ENCODE measurements at regions not wholly inside any gene's neighbourhood (a gene's known extent, or its start where the extent isn't known, plus 50 kb on each side); places are given as distances from the start of the nearest gene placed in this dataset.

DNA sequence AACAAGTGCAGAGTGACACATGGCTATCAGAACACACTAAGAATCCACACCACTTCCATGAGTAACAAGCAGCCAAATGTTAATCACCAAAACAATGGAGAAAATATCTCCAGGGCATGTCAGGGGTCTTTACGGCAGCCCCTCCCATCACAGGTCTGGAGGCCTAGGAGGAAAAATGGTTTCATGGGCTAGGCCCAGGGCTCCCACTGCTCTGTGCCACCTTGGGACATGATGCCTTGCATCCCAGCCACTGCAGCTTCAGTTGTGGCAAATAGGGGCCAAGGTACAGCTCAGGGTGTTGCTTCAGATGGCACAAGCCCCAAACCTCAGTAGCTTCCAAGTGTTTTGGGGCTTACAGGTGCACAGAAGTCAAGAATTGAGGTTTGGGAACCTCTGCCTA is 66.6 kb downstream of the NEURL3 start:
- DNase-seq (ENCODE audit: low spot score) = no peak
- CTCF ChIA-PET = interaction anchor here (0.7 kb wide), 1 partner anchor 10 kb away, joined by 3 read pairs; no protein-coding TSS in a partner anchor
- no peak overlapping the region for H3K27ac ChIP-seq
- TF ChIP-seq, protein P1, sequence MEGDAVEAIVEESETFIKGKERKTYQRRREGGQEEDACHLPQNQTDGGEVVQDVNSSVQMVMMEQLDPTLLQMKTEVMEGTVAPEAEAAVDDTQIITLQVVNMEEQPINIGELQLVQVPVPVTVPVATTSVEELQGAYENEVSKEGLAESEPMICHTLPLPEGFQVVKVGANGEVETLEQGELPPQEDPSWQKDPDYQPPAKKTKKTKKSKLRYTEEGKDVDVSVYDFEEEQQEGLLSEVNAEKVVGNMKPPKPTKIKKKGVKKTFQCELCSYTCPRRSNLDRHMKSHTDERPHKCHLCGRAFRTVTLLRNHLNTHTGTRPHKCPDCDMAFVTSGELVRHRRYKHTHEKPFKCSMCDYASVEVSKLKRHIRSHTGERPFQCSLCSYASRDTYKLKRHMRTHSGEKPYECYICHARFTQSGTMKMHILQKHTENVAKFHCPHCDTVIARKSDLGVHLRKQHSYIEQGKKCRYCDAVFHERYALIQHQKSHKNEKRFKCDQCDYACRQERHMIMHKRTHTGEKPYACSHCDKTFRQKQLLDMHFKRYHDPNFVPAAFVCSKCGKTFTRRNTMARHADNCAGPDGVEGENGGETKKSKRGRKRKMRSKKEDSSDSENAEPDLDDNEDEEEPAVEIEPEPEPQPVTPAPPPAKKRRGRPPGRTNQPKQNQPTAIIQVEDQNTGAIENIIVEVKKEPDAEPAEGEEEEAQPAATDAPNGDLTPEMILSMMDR (conservative IDR thresholded peaks at IDR 0.05; ENCODE audit: low read depth) = no peak
- POLR2A ChIA-PET (ENCODE audit: low non-redundant PET) = interaction anchor here (0.5 kb wide), 1 partner anchor 1240 kb away, joined by 3 read pairs; no protein-coding TSS in a partner anchor

DNA sequence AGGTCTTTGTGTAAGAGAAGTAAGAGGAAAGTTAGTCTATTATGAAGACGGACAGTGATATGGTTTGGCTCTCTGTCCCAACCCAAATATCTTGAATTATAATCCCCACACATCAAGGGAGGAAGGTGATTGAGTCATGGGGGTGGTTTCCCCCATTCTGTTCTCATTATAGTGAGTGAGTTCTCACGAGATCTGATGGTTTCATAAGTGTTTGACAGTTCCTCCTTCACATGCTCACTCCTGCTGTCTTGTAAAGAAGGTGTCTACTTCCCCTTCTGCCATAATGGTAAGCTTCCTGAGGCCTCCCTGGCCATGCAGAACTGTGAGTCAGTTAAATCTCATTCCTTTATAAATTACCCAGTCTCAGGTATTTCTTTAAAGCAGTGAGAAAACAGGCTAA is 67.6 kb downstream of the NEURL3 start:
- CTCF ChIA-PET = no interaction called here
- TF ChIP-seq, protein P1 (conservative IDR thresholded peaks at IDR 0.05; ENCODE audit: low read depth) = no peak
- POLR2A ChIA-PET (ENCODE audit: low non-redundant PET) = no interaction called here
- no peak for DNase-seq (ENCODE audit: low spot score)
- no peak overlapping the region for H3K27ac ChIP-seq

DNA sequence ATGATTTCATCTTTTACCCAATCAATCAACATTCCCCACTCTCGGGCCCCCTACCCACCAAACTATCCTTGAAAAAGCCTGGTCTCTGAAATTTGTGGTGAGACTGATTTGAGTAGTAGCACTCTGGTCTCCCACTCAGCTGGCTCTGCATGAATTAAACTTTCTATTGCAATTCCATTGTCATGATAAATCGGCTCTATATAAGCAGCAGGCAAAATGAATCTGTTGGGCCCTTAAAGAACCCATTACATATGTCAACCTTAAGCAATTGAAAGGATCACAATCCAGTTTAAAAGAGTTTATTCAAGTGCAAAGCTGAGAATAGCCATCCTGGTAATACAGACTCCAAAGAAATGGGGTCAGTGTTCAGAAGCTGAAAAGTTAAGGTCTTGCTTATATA is 68.2 kb downstream of the NEURL3 start:
- POLR2A ChIA-PET (ENCODE audit: low non-redundant PET) = no interaction called here
- H3K27ac ChIP-seq = no peak overlapping the region
- CTCF ChIA-PET = interaction anchor here (0.6 to 1.6 kb wide), 2 partner anchors 29 to 30 kb away, joined by 3 to 7 read pairs; no protein-coding TSS in a partner anchor
- TF ChIP-seq, protein P1 (conservative IDR thresholded peaks at IDR 0.05; ENCODE audit: low read depth) = no peak
- no peak for DNase-seq (ENCODE audit: low spot score)

DNA sequence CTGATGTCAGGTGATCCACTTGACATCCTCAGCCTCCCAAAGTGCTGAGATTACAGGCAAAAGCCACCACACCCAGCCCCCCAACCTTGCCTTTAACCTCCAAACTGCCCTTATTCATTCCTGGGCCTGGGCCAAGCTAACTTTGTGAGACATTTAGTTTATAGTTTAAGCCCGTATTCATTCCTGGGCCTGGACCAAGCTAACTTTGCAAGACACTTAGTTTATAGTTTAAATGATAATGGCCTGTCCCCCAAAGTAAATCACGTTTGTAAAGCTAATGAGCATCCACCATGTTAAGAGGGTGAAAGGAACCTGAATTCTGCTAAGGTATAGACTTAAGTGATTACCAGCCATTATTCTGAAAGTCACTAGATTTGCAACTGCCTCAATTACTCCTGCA is 68.7 kb downstream of the NEURL3 start:
- no peak overlapping the region for H3K27ac ChIP-seq
- DNase-seq (ENCODE audit: low spot score) = no peak
- ChIA-PET CTCF (interaction anchor here (0.6 to 1.6 kb wide), 3 partner anchors 29 to 1155 kb away, joined by 3 to 7 read pairs (median 7); no protein-coding TSS in a partner anchor), POLR2A (ENCODE audit: low non-redundant PET) (no interaction called here)
- TF ChIP-seq, protein P1 (conservative IDR thresholded peaks at IDR 0.05; ENCODE audit: low read depth) = no peak

DNA sequence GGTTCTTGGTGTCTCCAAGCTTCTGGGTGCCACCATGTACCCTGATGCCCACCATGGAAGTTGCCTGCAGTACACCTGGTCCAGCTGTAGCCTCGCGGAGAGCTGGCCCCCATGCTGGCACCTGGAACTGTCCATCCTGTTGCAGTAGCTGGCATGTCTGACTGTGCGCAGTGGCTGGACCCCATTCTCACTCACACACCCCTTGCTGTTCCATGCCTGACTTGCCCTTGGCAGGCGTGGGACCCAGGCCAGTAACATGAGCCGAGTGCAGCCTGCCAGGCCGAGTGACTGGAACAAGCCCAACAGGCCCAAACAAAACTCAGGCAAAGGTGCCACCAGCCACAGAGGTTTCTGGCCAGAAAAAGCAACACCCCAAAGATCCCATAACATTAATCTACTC is 73.8 kb downstream of the NEURL3 start:
- DNase-seq (ENCODE audit: low spot score) = no peak
- TF ChIP-seq, protein P1 (conservative IDR thresholded peaks at IDR 0.05; ENCODE audit: low read depth) = no peak
- POLR2A ChIA-PET (ENCODE audit: low non-redundant PET) = no interaction called here
- peak overlapping the region; percentile 66 for H3K27ac ChIP-seq
- CTCF ChIA-PET = interaction anchor here (0.6 kb wide), 1 partner anchor 110 kb away, joined by 3 read pairs; no protein-coding TSS in a partner anchor

DNA sequence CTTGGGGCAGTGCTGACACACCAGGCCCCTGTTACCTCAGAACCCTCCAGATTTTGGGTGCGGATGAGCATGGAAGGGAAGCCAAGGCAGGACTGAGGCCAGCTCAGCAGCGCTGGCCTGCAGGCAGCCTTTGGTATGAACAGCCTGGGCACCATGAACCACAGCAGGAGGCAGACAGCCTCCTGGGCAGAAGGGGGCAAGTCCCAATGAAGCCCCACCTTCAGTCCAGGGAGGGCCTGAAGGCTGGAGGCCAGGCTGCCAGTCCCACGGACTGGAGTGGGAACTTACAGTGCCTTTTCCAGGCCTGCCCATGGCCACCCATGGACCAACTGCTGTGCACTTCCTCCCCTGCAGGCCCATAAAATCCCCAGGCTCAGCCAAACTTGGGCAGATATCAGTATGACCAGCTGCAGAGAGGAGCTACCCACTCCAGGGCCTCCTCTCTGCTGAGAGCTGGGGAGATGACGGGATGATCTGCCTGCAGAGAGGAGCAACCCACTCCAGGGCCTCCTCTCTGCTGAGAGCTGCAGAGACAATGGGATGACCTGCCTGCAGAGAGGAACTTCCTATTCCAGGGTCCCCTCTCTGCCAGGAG is 74.7 kb downstream of the NEURL3 start:
- TF ChIP-seq, protein P1 (conservative IDR thresholded peaks at IDR 0.05; ENCODE audit: low read depth) = no peak
- ChIA-PET CTCF (no interaction called here), POLR2A (ENCODE audit: low non-redundant PET) (no interaction called here)
- DNase-seq (ENCODE audit: low spot score) = no peak
- peak overlapping the region; percentile 66 for H3K27ac ChIP-seq

All from RWPE1 (cell line).